BLaER1 (cell line): ENCODE measurements at regions not wholly inside any gene's neighbourhood (a gene's known extent, or its start where the extent isn't known, plus 50 kb on each side); places are given as distances from the start of the nearest gene placed in this dataset.

ENCODE experiments used
- H3K27ac ChIP-seq: shearing (Covaris generic); formaldehyde crosslinking; 2 replicates; pipeline ENCODE4 v1.8.1; 2022
- H3K27me3 ChIP-seq: shearing (Covaris generic); formaldehyde crosslinking; 2 replicates; pipeline ENCODE4 v1.8.1; 2022
- H3K36me3 ChIP-seq: shearing (Covaris generic); formaldehyde crosslinking; 2 replicates; pipeline ENCODE4 v1.8.1; 2022
- H3K4me1 ChIP-seq: shearing (Covaris generic); formaldehyde crosslinking; 2 replicates; pipeline ENCODE4 v1.8.1; 2022
- H3K4me2 ChIP-seq: shearing (Covaris generic); formaldehyde crosslinking; 2 replicates; pipeline ENCODE4 v1.8.1; 2022
- H3K4me3 ChIP-seq: shearing (Covaris generic); formaldehyde crosslinking; 2 replicates; pipeline ENCODE4 v1.8.1; 2022
- H3K9ac ChIP-seq: shearing (Covaris generic); formaldehyde crosslinking; 2 replicates; pipeline ENCODE4 v1.8.1; 2022
- H3K9me3 ChIP-seq: shearing (Covaris generic); formaldehyde crosslinking; 2 replicates; pipeline ENCODE4 v1.8.1; 2022
- H4K20me1 ChIP-seq: shearing (Covaris generic); formaldehyde crosslinking; 2 replicates; pipeline ENCODE4 v1.8.1; 2022
- Cebpa-rat ChIP-seq: shearing (Covaris generic); IDR thresholded peaks from 2 replicates; pipeline ENCODE4 v1.8.1; 2022

DNA sequence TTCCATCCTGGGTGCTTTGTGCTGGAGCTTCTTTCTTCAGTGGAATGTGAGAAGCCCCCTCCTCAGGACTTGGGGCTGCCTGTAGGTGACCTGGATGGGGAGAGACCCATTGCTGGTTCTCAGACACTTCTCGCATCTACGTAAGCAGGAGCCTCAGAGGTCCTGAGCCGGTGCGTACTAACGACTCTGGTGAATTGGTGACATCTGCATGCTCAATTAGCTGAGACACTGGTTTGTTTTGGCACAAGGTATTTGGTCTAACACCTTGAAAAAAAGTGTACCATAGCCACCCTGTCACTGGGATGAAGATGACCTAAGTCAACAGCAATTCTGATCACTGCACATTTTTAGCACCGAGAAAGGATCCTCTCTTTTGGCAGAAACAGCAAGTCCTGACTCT, 57.7 kb downstream of the LRRC30 start:
- Histone ChIP-seq H3K4me2 (no peak overlapping the region), H3K4me1 (peaks cover 15% of the 10 kb centered on the region), H3K4me3 (no peak overlapping the region), H4K20me1 (no peaks in the 10 kb centered on the region), H3K9me3 (0 out of 2 replicates have a peak, but pooled peaks cover 6% of the 10 kb centered on the region), H3K9ac (no peak overlapping the region), H3K27me3 (no peaks in the 10 kb centered on the region), H3K27ac (no peak overlapping the region), H3K36me3 (no peaks in the 10 kb centered on the region)
- no peak for TF ChIP-seq Cebpa-rat

DNA sequence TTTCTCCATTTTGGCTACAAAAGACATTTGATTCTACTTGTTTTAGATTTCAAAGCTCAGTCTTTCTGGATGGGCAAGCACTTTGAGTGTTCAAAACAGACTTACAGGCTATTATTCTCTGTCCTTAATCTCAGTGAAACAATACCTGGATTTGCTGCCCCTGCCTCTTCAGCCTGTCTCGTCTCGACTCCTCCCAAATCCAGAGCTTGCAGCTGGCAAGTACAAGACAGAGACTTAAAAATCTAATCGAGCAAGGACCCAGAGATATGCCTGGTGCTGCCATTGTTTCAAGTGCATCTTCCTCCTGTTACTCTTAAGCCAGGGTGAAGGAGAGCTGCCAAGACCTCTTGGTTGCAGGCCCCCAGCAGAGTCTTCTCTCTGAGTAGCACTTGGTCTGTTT, 59.2 kb downstream of the LRRC30 start:
- Histone ChIP-seq H3K36me3 (no peaks in the 10 kb centered on the region), H3K4me2 (peak overlapping the region; percentile 72; the same call in 1 of the 2 replicates), H3K27ac (no peak overlapping the region), H3K27me3 (no peaks in the 10 kb centered on the region), H3K9ac (no peak overlapping the region), H3K4me3 (no peak overlapping the region), H4K20me1 (no peaks in the 10 kb centered on the region), H3K4me1 (peaks cover 15% of the 10 kb centered on the region), H3K9me3 (peaks cover 21% of the 10 kb centered on the region)
- no peak for TF ChIP-seq Cebpa-rat

DNA sequence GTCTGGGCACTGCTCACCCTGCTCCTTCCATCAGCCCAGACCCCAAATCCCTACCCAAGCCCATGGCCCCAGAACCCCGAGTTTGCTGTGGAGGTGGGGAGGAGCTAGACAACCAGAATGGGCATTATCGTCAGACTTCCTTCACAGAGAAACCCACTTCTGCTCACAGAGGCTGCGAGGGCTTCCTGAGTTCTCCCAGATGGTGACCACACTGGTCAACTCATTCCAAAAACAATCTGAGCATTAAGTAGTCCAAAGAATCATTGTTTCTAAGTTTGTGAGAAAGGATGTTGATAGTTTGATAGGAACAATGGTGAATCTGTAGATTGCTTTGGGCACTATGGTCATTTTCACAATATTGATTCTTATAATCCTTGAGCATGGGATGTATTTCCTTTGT, 60.2 kb downstream of the LRRC30 start:
- TF ChIP-seq Cebpa-rat, result no peak
- Histone ChIP-seq H3K9ac (no peak overlapping the region), H3K4me2 (peak overlapping the region; percentile 72), H3K4me1 (peaks cover 15% of the 10 kb centered on the region), H3K27ac (peak overlapping the region; percentile 20; the same call in 1 of the 2 replicates), H4K20me1 (no peaks in the 10 kb centered on the region), H3K4me3 (no peak overlapping the region), H3K27me3 (no peaks in the 10 kb centered on the region), H3K36me3 (no peaks in the 10 kb centered on the region), H3K9me3 (peaks cover 27% of the 10 kb centered on the region)

DNA sequence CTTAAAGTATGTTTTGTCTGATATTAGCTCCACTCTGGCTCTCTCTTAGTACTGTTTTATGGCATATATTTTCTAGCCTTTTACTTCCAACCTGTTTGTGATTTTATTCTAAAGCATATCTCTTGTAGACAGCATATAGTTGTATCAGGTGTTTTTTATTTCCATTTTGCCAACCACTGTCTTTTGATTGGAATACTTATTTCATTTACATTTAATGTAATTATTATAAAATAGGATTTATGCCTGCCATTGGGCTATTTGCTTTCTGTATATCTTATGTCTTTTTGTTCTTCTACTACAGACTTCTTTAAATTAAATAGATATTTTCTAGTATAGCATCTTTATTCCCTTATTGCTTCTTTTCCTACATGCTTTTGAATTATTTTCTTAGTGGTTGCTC, 67.3 kb downstream of the LRRC30 start:
- no peak overlapping the region for H3K4me2 ChIP-seq
- peaks cover 42% of the 10 kb centered on the region for H3K9me3 ChIP-seq
- H3K27ac ChIP-seq, result no peak overlapping the region
- TF ChIP-seq Cebpa-rat, result no peak
- H3K9ac ChIP-seq, result no peak overlapping the region
- no peak overlapping the region for H3K4me3 ChIP-seq
- no peaks in the 10 kb centered on the region for H4K20me1 ChIP-seq
- H3K27me3 ChIP-seq, result no peaks in the 10 kb centered on the region
- H3K36me3 ChIP-seq, result no peaks in the 10 kb centered on the region
- H3K4me1 ChIP-seq, result no peaks in the 10 kb centered on the region

DNA sequence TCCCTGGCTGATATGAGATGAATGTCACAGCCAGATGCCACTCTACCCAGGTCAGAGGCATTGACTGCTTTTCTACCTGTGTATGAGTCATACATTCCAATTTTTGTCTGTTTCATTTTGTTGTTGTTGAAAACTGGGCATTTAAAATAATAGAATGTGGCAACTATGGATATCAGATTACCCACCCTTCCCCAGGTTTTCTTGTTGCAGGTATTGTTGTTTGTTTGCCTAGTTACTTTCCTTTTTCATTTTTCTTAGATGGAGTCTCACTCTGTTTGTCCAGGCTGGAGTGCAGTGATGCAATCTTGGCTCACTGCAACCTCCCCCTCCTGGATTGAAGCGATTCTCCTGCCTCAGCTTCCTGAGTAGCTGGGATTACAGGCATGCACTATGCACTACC, 70.2 kb downstream of the LRRC30 start:
- Histone ChIP-seq H3K27ac (no peak overlapping the region), H3K4me2 (no peak overlapping the region), H3K9me3 (peaks cover 16% of the 10 kb centered on the region), H3K4me1 (no peaks in the 10 kb centered on the region), H4K20me1 (no peaks in the 10 kb centered on the region), H3K9ac (no peak overlapping the region), H3K36me3 (no peaks in the 10 kb centered on the region), H3K27me3 (no peaks in the 10 kb centered on the region), H3K4me3 (no peak overlapping the region)
- TF ChIP-seq Cebpa-rat, result no peak

DNA sequence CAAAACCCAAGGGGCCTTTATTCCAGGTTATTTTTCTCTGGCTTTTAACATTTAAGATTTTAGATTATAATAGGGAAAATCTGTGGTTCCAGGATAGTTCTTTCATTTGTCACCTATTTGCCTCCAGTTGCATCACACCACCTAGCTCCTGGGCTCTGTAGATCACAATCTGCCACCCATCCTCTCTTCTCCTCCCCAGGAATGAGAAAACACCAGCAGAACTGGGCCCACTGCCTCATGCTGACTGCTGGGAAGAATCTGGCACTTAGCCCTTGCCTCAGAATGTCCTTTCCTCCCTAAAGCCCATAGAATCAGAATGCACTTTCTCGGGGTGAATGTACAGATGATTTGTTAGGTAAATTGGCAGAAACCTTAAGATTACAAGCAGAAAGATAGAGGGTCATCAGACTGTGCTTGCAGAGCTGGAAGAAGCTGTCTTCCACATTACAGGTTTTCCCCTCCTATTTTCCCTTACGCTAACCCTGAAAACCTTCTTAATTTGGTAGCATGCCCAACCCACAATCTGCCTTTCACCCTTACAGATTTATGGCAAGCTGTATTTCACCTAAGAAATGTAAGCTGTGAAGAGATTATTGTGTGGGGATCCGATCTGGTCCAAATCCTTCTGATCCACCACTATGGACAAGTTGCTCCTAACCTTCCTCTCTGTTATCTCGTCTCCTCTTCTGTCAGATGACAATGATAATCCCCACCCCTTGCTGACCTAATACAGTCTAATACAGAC, 72.6 kb downstream of the LRRC30 start:
- no peak for TF ChIP-seq Cebpa-rat
- no peak overlapping the region for H3K4me3 ChIP-seq
- H3K27me3 ChIP-seq, result no peaks in the 10 kb centered on the region
- H3K4me1 ChIP-seq, result no peaks in the 10 kb centered on the region
- no peak overlapping the region for H3K4me2 ChIP-seq
- H4K20me1 ChIP-seq, result no peaks in the 10 kb centered on the region
- no peaks in the 10 kb centered on the region for H3K36me3 ChIP-seq
- H3K9me3 ChIP-seq, result peaks cover 7% of the 10 kb centered on the region
- no peak overlapping the region for H3K27ac ChIP-seq
- no peak overlapping the region for H3K9ac ChIP-seq

DNA sequence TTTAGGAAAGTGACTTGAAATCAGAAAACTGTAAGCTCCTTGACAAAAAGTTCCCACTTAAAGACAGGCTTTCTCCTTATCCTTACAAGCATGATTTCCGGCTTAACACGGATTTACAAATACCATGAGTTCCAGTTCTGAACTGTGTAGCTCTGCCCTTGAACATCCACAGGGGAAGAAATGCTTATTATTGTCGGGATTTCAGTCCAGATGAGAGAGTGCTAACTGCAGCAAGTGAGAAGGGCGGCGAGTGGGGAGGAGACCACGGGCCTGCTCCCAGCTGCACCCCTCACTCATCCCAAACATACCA, 73.1 kb downstream of the LRRC30 start:
- no peaks in the 10 kb centered on the region for H3K36me3 ChIP-seq
- no peak overlapping the region for H3K9ac ChIP-seq
- H3K4me2 ChIP-seq, result no peak overlapping the region
- H3K27ac ChIP-seq, result no peak overlapping the region
- H3K27me3 ChIP-seq, result no peaks in the 10 kb centered on the region
- peaks cover 6% of the 10 kb centered on the region for H3K9me3 ChIP-seq
- no peak overlapping the region for H3K4me3 ChIP-seq
- no peak for TF ChIP-seq Cebpa-rat
- no peaks in the 10 kb centered on the region for H3K4me1 ChIP-seq
- H4K20me1 ChIP-seq, result no peaks in the 10 kb centered on the region

DNA sequence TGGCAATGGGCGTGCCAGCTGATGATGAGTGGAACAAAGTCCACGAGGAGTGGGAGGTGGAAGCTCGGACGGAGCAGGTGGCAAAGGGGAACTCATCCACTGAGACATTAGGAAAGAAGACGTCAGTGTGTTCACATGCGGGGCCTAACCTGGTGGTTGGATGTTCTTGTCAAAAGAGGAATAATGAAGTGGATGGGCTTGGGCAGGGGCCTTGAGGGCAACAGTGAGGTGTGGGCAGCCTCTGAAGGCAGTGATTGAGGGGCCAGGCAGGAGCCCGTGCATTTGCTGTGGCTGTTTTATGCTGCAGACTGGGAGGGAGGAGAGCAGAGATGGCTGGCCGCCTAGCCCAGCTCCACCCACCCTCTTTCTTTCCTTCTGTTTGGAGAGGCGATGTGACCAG, 74.5 kb downstream of the LRRC30 start:
- Histone ChIP-seq H3K9me3 (no peaks in the 10 kb centered on the region), H3K9ac (no peak overlapping the region), H3K27me3 (no peaks in the 10 kb centered on the region), H3K4me2 (no peak overlapping the region), H3K36me3 (no peaks in the 10 kb centered on the region), H3K4me1 (no peaks in the 10 kb centered on the region), H3K27ac (no peak overlapping the region), H3K4me3 (no peak overlapping the region), H4K20me1 (no peaks in the 10 kb centered on the region)
- no peak for TF ChIP-seq Cebpa-rat

DNA sequence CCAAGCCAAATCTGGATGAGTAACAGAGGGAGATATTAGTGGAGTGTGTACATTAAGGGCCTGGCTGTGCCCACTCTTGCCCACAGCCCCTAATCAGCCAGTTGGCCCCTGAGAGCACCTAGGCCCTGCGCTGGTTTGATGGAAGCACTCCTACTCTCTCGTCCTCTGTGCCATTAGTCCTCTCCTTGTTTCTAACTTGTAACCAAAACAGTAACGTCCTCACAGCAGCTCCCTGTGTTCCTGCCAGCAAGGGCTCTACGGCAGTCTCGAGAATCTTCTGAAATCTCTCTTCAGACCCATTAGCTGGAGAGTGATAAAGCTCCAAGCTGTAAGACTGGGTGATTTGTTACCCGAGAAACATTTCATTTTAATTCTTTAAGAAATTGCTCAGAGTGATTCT, 76.1 kb downstream of the LRRC30 start:
- TF ChIP-seq Cebpa-rat, result no peak
- Histone ChIP-seq H3K9ac (no peak overlapping the region), H3K4me1 (no peaks in the 10 kb centered on the region), H3K4me3 (no peak overlapping the region), H3K36me3 (no peaks in the 10 kb centered on the region), H4K20me1 (no peaks in the 10 kb centered on the region), H3K27me3 (no peaks in the 10 kb centered on the region), H3K4me2 (no peak overlapping the region), H3K9me3 (no peaks in the 10 kb centered on the region), H3K27ac (no peak overlapping the region)

DNA sequence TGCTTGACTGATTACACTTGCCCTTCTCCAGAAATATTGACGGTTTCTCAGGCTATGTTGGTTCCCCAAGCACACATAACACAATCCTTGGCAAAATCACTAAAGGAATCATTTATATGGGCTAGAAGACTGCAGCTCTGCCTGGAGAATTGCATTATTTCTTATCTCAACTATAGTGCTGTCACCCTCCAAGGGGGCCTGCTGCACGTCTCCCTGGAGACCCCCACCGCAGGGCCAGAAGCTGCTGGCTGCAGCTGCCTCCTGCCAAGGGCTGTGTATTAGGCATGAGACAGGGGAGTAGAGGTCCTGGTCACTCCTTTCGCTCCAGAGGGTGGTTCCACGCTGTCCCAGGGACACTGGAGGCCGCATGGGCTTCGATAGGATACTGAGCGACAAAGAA, 76.6 kb downstream of the LRRC30 start:
- H3K4me1 ChIP-seq, result no peaks in the 10 kb centered on the region
- H3K4me2 ChIP-seq, result no peak overlapping the region
- no peak for TF ChIP-seq Cebpa-rat
- no peaks in the 10 kb centered on the region for H4K20me1 ChIP-seq
- H3K36me3 ChIP-seq, result no peaks in the 10 kb centered on the region
- H3K9me3 ChIP-seq, result no peaks in the 10 kb centered on the region
- H3K4me3 ChIP-seq, result no peak overlapping the region
- H3K27ac ChIP-seq, result no peak overlapping the region
- no peak overlapping the region for H3K9ac ChIP-seq
- no peaks in the 10 kb centered on the region for H3K27me3 ChIP-seq

DNA sequence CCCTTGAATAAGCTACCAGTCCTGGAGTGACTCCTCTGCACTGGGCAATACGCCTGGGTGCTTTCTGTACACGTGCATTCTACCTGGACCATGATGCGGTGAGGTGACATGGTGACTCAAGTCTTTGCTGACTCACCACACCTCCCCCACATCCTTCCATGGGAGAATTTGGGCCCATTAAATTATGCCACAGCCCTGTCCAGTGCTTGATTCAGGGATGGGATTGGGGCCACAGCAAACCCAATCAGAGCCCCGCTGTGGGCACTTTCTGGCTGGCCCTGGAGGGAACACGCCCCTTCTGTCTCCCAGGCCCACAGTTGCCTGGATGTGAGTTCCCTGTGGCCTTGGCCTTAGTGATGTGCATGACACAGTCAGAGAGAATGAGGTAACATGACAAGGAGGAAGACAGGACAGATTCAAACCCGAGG, 86.9 kb downstream of the LRRC30 start:
- no peak for TF ChIP-seq Cebpa-rat
- H3K27ac ChIP-seq, result no peak overlapping the region
- no peak overlapping the region for H3K4me2 ChIP-seq
- no peaks in the 10 kb centered on the region for H4K20me1 ChIP-seq
- H3K9ac ChIP-seq, result no peak overlapping the region
- H3K9me3 ChIP-seq, result no peaks in the 10 kb centered on the region
- no peaks in the 10 kb centered on the region for H3K4me1 ChIP-seq
- no peaks in the 10 kb centered on the region for H3K27me3 ChIP-seq
- H3K4me3 ChIP-seq, result no peak overlapping the region
- no peaks in the 10 kb centered on the region for H3K36me3 ChIP-seq
